MCF 10A (cell line): ENCODE measurements at regions not wholly inside any gene's neighbourhood (a gene's known extent, or its start where the extent isn't known, plus 50 kb on each side); places are given as distances from the start of the nearest gene placed in this dataset.

ENCODE experiments used
- BruUV-seq: library from RNA; stranded (reverse); fragments of 400-500 nt; replicated peaks from 2 replicates; lab custom pipeline; 2021; lab: Mats Ljungman, UMichigan
- CTCF ChIA-PET: fragments of 300-600 bp; sonication (Branson Sonifier 250); formaldehyde crosslinking; extraction: SDS; loops from one replicate; lab custom pipeline; 2021; ENCODE audit warnings: antibody characterized with exemption, inconsistent platforms; lab: Yijun Ruan, JAX
- POLR2A ChIA-PET: fragments of 300-600, 350-650 bp; sonication (Branson Sonifier 250); formaldehyde crosslinking; extraction: SDS; loops from one replicate; lab custom pipeline; 2020; ENCODE audit warnings: antibody characterized with exemption, inconsistent platforms; lab: Yijun Ruan, JAX
- DNase-seq: peaks from one replicate; pipeline ENCODE4 v3.0.0-alpha.2; 2018; ENCODE audit not compliant: unreplicated experiment
- H3K27ac Mint-ChIP-seq: one replicate; pipeline ENCODE4 v1.8.0; 2022; ENCODE audit warnings: mild to moderate bottlenecking, low read depth, mixed read lengths; ENCODE audit not compliant: unreplicated experiment
- H3K27me3 Mint-ChIP-seq: one replicate; pipeline ENCODE4 v1.8.0; 2022; ENCODE audit warnings: mixed read lengths; ENCODE audit not compliant: insufficient read depth, unreplicated experiment
- H3K36me3 Mint-ChIP-seq: one replicate; pipeline ENCODE4 v1.8.0; 2022; ENCODE audit warnings: mild to moderate bottlenecking, moderate library complexity, mixed read lengths; ENCODE audit not compliant: insufficient read depth, unreplicated experiment
- H3K4me1 Mint-ChIP-seq: one replicate; pipeline ENCODE4 v1.8.0; 2022; ENCODE audit warnings: mixed read lengths; ENCODE audit not compliant: insufficient read depth, unreplicated experiment
- H3K4me3 Mint-ChIP-seq: one replicate; pipeline ENCODE4 v1.8.0; 2022; ENCODE audit warnings: mild to moderate bottlenecking, moderate library complexity, mixed read lengths; ENCODE audit not compliant: unreplicated experiment
- H3K9me3 Mint-ChIP-seq: one replicate; pipeline ENCODE4 v1.8.0; 2022; ENCODE audit warnings: mixed read lengths; ENCODE audit not compliant: unreplicated experiment
- CTCF ChIP-seq: fragments of 200-600 bp; IDR thresholded peaks from one replicate; pipeline ENCODE4 v1.8.0; 2022; ENCODE audit warnings: antibody characterized with exemption, mild to moderate bottlenecking; ENCODE audit not compliant: unreplicated experiment
- intact Hi-C: fragments of 100-400 bp; cut with micrococcal nuclease; formaldehyde crosslinking; loops from 2 replicates; pipeline ENCODE4 v1.14.1; 2022

DNA sequence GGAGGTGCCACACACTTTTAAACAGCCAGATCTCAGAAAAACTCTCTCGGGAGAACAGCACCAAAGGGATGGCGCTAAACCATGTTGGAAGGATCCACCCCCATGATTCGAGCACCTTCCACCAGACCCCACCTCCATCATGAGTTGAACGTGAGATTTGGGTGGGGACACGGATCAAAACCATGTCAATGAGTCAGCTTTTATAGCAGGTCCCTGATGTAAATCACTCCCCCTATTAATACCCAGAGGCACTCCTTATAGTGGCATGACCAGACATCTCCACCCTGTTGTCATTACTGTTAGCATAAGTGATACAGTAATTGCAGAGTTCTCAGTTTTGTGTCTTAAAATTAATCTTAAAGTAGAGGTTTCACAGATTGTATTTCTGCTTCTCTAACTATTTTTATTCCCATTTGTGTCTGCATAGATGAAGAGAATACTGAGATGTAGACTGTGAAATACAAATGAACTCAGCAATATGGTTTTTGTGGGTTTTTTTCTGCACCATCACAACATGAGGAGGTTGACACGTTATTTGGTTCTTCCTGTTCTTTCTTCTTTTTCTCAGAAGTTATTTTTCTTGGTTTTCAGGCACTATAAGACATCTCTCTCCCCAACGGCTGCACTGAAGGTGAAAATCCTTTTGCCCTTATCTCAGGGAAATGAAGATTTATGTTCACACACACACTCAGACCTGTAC lies 218.2 kb downstream of the ARL4C start:
- intact Hi-C loops, result no loop called here
- BruUV-seq, result no TSS peak
- no peak for DNase-seq
- no peaks in the 10 kb centered on the region for H3K4me1 Mint-ChIP-seq
- H3K4me3 Mint-ChIP-seq, result no peak overlapping the region
- H3K27ac Mint-ChIP-seq, result no peak overlapping the region
- ChIA-PET POLR2A (no interaction called here), CTCF (no interaction called here)
- no peaks in the 10 kb centered on the region for H3K36me3 Mint-ChIP-seq
- no peak for TF ChIP-seq CTCF
- no peaks in the 10 kb centered on the region for H3K9me3 Mint-ChIP-seq
- H3K27me3 Mint-ChIP-seq, result no peaks in the 10 kb centered on the region

DNA sequence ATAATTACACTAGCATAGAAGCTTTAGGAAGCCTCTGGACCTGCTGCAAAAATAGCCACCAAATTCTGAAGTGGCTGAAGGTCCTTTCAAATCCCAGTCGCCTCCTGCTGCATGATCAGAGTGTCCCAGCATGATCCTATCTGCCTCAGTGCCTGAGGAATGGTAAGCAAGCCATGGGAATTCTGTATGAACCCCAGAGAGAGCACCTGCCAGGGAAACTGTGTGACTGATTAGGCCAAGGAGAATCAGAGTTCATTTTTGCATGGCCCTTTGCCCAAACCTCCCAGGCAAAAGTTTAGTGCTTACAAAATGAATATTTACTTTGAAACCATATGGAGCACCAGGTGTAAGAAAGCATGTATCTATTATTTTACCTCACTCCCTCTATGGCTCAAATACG lies 221.4 kb downstream of the ARL4C start:
- Mint-ChIP-seq H3K27ac (no peak overlapping the region), H3K36me3 (no peaks in the 10 kb centered on the region), H3K4me1 (no peaks in the 10 kb centered on the region), H3K27me3 (no peaks in the 10 kb centered on the region), H3K9me3 (no peaks in the 10 kb centered on the region), H3K4me3 (no peak overlapping the region)
- intact Hi-C loops, result no loop called here
- ChIA-PET CTCF (interaction anchor here (1.2 kb wide), 1 partner anchor 14 kb away, joined by 3 read pairs; no protein-coding TSS in a partner anchor), POLR2A (interaction anchor here (1.0 kb wide), 1 partner anchor 14 kb away, joined by 3 read pairs; no protein-coding TSS in a partner anchor)
- TF ChIP-seq CTCF, result no peak
- BruUV-seq, result no TSS peak
- DNase-seq, result no peak

DNA sequence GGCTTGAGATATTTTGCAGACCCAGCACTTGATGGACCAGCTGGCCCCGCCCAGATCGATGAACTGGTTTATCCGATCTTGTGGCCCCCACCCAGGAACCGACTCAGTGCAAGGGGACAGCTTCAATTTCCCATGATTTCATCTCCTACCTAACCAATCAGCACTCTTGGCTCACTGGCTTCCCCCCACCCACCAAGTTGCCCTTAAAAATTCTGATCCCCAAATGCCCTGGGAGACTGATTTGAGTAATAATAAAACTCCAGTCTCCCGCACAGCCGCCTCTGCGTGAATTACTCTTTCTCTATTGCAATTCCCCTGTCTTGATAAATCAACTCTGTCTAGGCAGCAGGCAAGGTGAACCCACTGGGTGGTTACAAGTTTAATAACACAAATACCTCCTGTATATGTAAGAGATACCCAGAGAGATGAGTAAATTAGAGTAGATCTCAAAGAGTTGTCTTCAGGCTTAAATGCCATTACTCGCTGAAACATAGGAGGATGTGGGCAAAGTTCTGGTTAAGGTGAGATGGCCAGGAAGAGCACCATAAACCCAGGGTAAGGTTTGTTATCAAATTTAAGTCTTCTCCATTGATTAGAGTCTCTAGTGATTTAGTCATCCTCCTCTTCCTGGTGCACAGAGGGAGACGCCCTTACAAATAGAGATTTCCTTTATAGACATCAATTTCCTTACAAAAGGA lies 222.8 kb downstream of the ARL4C start:
- no peaks in the 10 kb centered on the region for H3K27me3 Mint-ChIP-seq
- H3K36me3 Mint-ChIP-seq, result no peaks in the 10 kb centered on the region
- H3K4me3 Mint-ChIP-seq, result no peak overlapping the region
- ChIA-PET CTCF (interaction anchor here (0.6 to 0.7 kb wide), 3 partner anchors 10 to 46 kb away, joined by 3 read pairs; no protein-coding TSS in a partner anchor), POLR2A (no interaction called here)
- BruUV-seq, result no TSS peak
- DNase-seq, result no peak
- TF ChIP-seq CTCF, result no peak
- peaks cover 11% of the 10 kb centered on the region for H3K4me1 Mint-ChIP-seq
- H3K27ac Mint-ChIP-seq, result no peak overlapping the region
- no peaks in the 10 kb centered on the region for H3K9me3 Mint-ChIP-seq
- intact Hi-C loops, result no loop called here

GRCh38 chr2:234272069-234272850 lies 221.8 kb downstream of the SPP2 start:
- CTCF ChIA-PET, result no interaction called here

More at GRCh38 chr2:234272069-234272850, 221.8 kb downstream of the SPP2 start:
- H3K27me3 Mint-ChIP-seq, result no peaks in the 10 kb centered on the region
- H3K36me3 Mint-ChIP-seq, result no peaks in the 10 kb centered on the region
- TF ChIP-seq CTCF, result no peak
- H3K4me1 Mint-ChIP-seq, result peaks cover 11% of the 10 kb centered on the region
- DNase-seq, result no peak
- no peak overlapping the region for H3K27ac Mint-ChIP-seq
- no peaks in the 10 kb centered on the region for H3K9me3 Mint-ChIP-seq
- H3K4me3 Mint-ChIP-seq, result no peak overlapping the region
- no TSS peak for BruUV-seq
- POLR2A ChIA-PET, result interaction anchor here (0.6 to 0.7 kb wide), 3 partner anchors 20 to 292 kb away, joined by 3 read pairs; no protein-coding TSS in a partner anchor
- intact Hi-C loops, result no loop called here
